ENCODE measurements at regions not wholly inside any gene's neighbourhood (a gene's known extent, or its start where the extent isn't known, plus 50 kb on each side); places are given as distances from the start of the nearest gene placed in this dataset.

GRCh38 chr3:194769020-194769643, 83.4 kb downstream of the FAM43A start:
- H3K9me3 ChIP-seq (ENCODE audit: control insufficient read depth, low read length) = no peaks in the 10 kb centered on the region
- H3K4me1 ChIP-seq (ENCODE audit: control insufficient read depth, insufficient read depth, low read length) = no peaks in the 10 kb centered on the region
- WGBS, 2 experiments = 5% methylated on average over 16 of the region's 16 CpGs
- no peaks in the 10 kb centered on the region for H3K36me3 ChIP-seq (ENCODE audit: control insufficient read depth, insufficient read depth, low read length)
- no peak overlapping the region for H3K27ac ChIP-seq (ENCODE audit: insufficient read depth, low read depth, low read length, poor library complexity, severe bottlenecking)
- peak overlapping the region; percentile 28 for H3K4me3 ChIP-seq (ENCODE audit: insufficient read depth, low read depth, low read length)
- H3K27me3 ChIP-seq (ENCODE audit: control insufficient read depth, insufficient read depth, low read length, poor library complexity, severe bottlenecking) = no peaks in the 10 kb centered on the region

DNA sequence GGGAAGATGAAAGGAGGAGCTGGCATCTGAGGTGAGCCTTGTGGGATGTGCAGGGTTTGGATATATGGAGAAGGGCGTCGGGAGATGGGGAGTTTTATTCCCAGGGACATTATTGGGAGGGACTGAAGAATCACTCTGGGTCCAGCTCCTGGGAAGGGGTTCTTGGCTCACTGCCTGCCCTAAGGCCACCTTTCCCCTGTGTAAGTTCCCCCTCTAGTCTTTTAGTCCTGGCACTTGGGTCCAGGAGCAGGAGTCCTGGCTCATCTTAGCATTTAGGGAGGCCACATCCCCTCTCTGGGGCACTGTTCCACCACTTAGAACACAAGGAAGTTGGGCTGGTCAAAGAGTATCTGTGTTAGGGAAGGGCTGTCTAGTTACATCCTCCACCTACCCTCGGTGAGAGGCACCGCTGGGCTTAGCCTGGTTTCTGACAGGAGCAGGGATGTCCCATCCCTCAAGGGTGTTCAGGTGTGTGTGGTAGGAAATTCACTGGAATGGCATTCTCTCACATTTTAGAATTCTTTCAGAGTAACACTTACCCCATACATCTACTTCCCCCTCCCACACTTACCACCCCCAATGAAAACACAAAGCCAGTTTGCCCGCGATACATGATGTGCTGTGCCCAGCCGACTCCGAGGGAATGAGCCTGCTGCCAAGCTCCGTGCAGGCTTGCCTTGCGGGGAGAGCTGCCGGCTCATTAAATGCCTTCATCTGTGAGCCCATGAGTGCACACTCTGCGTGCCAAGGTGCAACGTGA, 86.7 kb downstream of the FAM43A start:
- no peak overlapping the region for H3K27ac ChIP-seq (ENCODE audit: insufficient read depth, low read depth, low read length, poor library complexity, severe bottlenecking)
- H3K9me3 ChIP-seq (ENCODE audit: control insufficient read depth, low read length) = no peaks in the 10 kb centered on the region
- no peaks in the 10 kb centered on the region for H3K36me3 ChIP-seq (ENCODE audit: control insufficient read depth, insufficient read depth, low read length)
- no peaks in the 10 kb centered on the region for H3K4me1 ChIP-seq (ENCODE audit: control insufficient read depth, insufficient read depth, low read length)
- WGBS, 2 experiments = 93 to 94% methylated on average over 13 of the region's 13 CpGs
- no peak overlapping the region for H3K4me3 ChIP-seq (ENCODE audit: insufficient read depth, low read depth, low read length)
- no peaks in the 10 kb centered on the region for H3K27me3 ChIP-seq (ENCODE audit: control insufficient read depth, insufficient read depth, low read length, poor library complexity, severe bottlenecking)

DNA sequence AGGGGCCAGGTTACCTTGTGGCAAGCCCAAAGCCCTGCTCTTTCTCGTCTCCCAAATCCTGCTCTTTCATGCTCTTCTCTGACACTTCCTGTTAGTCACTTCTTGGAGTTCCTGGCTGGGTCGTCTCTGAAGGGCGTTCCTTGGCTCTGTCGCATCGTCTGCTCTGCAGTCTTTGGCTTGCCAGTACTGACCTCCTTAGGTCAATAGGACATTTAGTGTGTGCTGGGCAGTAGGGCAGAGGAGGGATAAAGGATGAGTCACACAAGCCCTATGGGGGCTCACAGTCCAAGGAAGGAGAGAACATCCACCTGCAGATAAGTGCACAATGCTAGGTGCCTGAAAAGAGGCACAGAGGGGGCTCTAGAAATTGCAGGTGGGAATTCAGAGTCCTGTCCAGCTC, 87.5 kb downstream of the FAM43A start:
- no peaks in the 10 kb centered on the region for H3K27me3 ChIP-seq (ENCODE audit: control insufficient read depth, insufficient read depth, low read length, poor library complexity, severe bottlenecking)
- no peaks in the 10 kb centered on the region for H3K4me1 ChIP-seq (ENCODE audit: control insufficient read depth, insufficient read depth, low read length)
- no peaks in the 10 kb centered on the region for H3K36me3 ChIP-seq (ENCODE audit: control insufficient read depth, insufficient read depth, low read length)
- WGBS, 2 experiments = 73 to 79% methylated on average over 5 of the region's 5 CpGs
- H3K27ac ChIP-seq (ENCODE audit: insufficient read depth, low read depth, low read length, poor library complexity, severe bottlenecking) = no peak overlapping the region
- no peak overlapping the region for H3K4me3 ChIP-seq (ENCODE audit: insufficient read depth, low read depth, low read length)
- H3K9me3 ChIP-seq (ENCODE audit: control insufficient read depth, low read length) = no peaks in the 10 kb centered on the region

- no peaks in the 10 kb centered on the region for H3K9me3 ChIP-seq (ENCODE audit: control insufficient read depth, low read length)
- H3K36me3 ChIP-seq (ENCODE audit: control insufficient read depth, insufficient read depth, low read length) = no peaks in the 10 kb centered on the region
- 92 to 95% methylated on average over 4 to 5 of the region's 5 CpGs for WGBS, 2 experiments
- no peak overlapping the region for H3K27ac ChIP-seq (ENCODE audit: insufficient read depth, low read depth, low read length, poor library complexity, severe bottlenecking)
- no peak overlapping the region for H3K4me3 ChIP-seq (ENCODE audit: insufficient read depth, low read depth, low read length)
- H3K4me1 ChIP-seq (ENCODE audit: control insufficient read depth, insufficient read depth, low read length) = no peaks in the 10 kb centered on the region
- no peaks in the 10 kb centered on the region for H3K27me3 ChIP-seq (ENCODE audit: control insufficient read depth, insufficient read depth, low read length, poor library complexity, severe bottlenecking)
These were observed 88.2 kb downstream of the FAM43A start for GRCh38 chr3:194773771-194774455.

- H3K4me3 ChIP-seq (ENCODE audit: insufficient read depth, low read depth, low read length) = no peak overlapping the region
- WGBS, 2 experiments = 90 to 92% methylated on average over 3 of the region's 3 CpGs
- H3K27me3 ChIP-seq (ENCODE audit: control insufficient read depth, insufficient read depth, low read length, poor library complexity, severe bottlenecking) = no peaks in the 10 kb centered on the region
- no peaks in the 10 kb centered on the region for H3K4me1 ChIP-seq (ENCODE audit: control insufficient read depth, insufficient read depth, low read length)
- H3K36me3 ChIP-seq (ENCODE audit: control insufficient read depth, insufficient read depth, low read length) = no peaks in the 10 kb centered on the region
- H3K27ac ChIP-seq (ENCODE audit: insufficient read depth, low read depth, low read length, poor library complexity, severe bottlenecking) = no peak overlapping the region
- no peaks in the 10 kb centered on the region for H3K9me3 ChIP-seq (ENCODE audit: control insufficient read depth, low read length)
These were observed 89.6 kb downstream of the FAM43A start for GRCh38 chr3:194775266-194775665.

DNA sequence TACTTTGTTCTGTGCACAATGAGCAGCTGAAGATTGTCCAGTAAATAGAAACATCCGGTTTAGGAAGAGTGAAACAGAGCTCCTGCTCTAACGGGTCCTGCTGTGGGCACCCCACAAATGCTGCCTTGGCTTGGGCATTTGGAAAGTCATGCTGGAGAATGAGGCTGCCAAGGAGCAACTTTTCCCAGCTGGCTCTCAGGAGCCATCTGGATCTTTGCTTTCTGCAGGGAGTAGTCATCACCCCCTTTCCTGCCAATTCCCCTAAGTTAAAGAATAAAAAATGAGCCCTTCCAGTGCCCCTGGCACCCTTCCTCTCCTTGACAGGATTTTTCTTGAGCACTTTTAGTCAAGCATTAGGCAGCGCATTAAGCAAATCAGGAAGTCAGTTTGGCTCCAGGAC, 90.0 kb downstream of the FAM43A start:
- Histone ChIP-seq H3K27me3 (ENCODE audit: control insufficient read depth, insufficient read depth, low read length, poor library complexity, severe bottlenecking) (no peaks in the 10 kb centered on the region), H3K36me3 (ENCODE audit: control insufficient read depth, insufficient read depth, low read length) (no peaks in the 10 kb centered on the region), H3K27ac (ENCODE audit: insufficient read depth, low read depth, low read length, poor library complexity, severe bottlenecking) (no peak overlapping the region), H3K4me3 (ENCODE audit: insufficient read depth, low read depth, low read length) (no peak overlapping the region), H3K9me3 (ENCODE audit: control insufficient read depth, low read length) (no peaks in the 10 kb centered on the region), H3K4me1 (ENCODE audit: control insufficient read depth, insufficient read depth, low read length) (no peaks in the 10 kb centered on the region)
- 93 to 97% methylated on average over 3 of the region's 3 CpGs for WGBS, 2 experiments

GRCh38 chr3:194777729-194778128, 92.0 kb downstream of the FAM43A start:
- no peaks in the 10 kb centered on the region for H3K4me1 ChIP-seq (ENCODE audit: control insufficient read depth, insufficient read depth, low read length)
- no peaks in the 10 kb centered on the region for H3K36me3 ChIP-seq (ENCODE audit: control insufficient read depth, insufficient read depth, low read length)
- H3K27me3 ChIP-seq (ENCODE audit: control insufficient read depth, insufficient read depth, low read length, poor library complexity, severe bottlenecking) = no peaks in the 10 kb centered on the region
- WGBS, 2 experiments = 51 to 52% methylated on average over 5 of the region's 5 CpGs
- no peak overlapping the region for H3K4me3 ChIP-seq (ENCODE audit: insufficient read depth, low read depth, low read length)
- no peak overlapping the region for H3K27ac ChIP-seq (ENCODE audit: insufficient read depth, low read depth, low read length, poor library complexity, severe bottlenecking)
- H3K9me3 ChIP-seq (ENCODE audit: control insufficient read depth, low read length) = no peaks in the 10 kb centered on the region

GRCh38 chr3:194779729-194780224, 94.1 kb downstream of the FAM43A start:
- no peaks in the 10 kb centered on the region for H3K9me3 ChIP-seq (ENCODE audit: control insufficient read depth, low read length)
- no peak overlapping the region for H3K27ac ChIP-seq (ENCODE audit: insufficient read depth, low read depth, low read length, poor library complexity, severe bottlenecking)
- H3K4me3 ChIP-seq (ENCODE audit: insufficient read depth, low read depth, low read length) = no peak overlapping the region
- no peaks in the 10 kb centered on the region for H3K27me3 ChIP-seq (ENCODE audit: control insufficient read depth, insufficient read depth, low read length, poor library complexity, severe bottlenecking)
- WGBS, 2 experiments = 88% methylated on average over 4 of the region's 4 CpGs
- H3K36me3 ChIP-seq (ENCODE audit: control insufficient read depth, insufficient read depth, low read length) = no peaks in the 10 kb centered on the region
- peaks cover 3% of the 10 kb centered on the region for H3K4me1 ChIP-seq (ENCODE audit: control insufficient read depth, insufficient read depth, low read length)

DNA sequence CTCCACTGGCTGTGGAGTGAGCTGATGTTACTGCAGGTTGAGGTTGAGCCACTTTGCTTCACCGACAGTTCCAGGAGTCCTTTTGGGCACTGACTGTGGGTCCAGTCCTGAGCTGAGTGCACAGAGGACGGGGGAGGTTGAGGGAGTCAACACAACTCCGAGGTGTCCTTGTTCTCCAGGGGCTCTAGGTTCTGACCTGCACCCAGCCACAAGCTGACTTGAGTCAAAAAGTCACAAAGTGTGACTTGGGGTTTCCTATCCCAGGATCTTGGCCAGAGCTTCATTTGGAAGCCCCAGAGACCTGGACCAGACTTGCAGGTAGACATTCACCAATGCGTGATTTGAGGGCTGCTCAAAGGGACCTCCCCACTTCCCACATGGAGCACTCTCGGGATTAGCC, 95.0 kb downstream of the FAM43A start:
- WGBS, 2 experiments = 93 to 94% methylated on average over 5 of the region's 5 CpGs
- H3K27ac ChIP-seq (ENCODE audit: insufficient read depth, low read depth, low read length, poor library complexity, severe bottlenecking) = no peak overlapping the region
- H3K36me3 ChIP-seq (ENCODE audit: control insufficient read depth, insufficient read depth, low read length) = no peaks in the 10 kb centered on the region
- H3K27me3 ChIP-seq (ENCODE audit: control insufficient read depth, insufficient read depth, low read length, poor library complexity, severe bottlenecking) = no peaks in the 10 kb centered on the region
- H3K4me3 ChIP-seq (ENCODE audit: insufficient read depth, low read depth, low read length) = no peak overlapping the region
- H3K9me3 ChIP-seq (ENCODE audit: control insufficient read depth, low read length) = no peaks in the 10 kb centered on the region
- peaks cover 3% of the 10 kb centered on the region for H3K4me1 ChIP-seq (ENCODE audit: control insufficient read depth, insufficient read depth, low read length)

GRCh38 chr3:194781617-194782016, 95.9 kb downstream of the FAM43A start:
- H3K27me3 ChIP-seq (ENCODE audit: control insufficient read depth, insufficient read depth, low read length, poor library complexity, severe bottlenecking) = no peaks in the 10 kb centered on the region
- H3K4me1 ChIP-seq (ENCODE audit: control insufficient read depth, insufficient read depth, low read length) = peaks cover 3% of the 10 kb centered on the region
- H3K9me3 ChIP-seq (ENCODE audit: control insufficient read depth, low read length) = no peaks in the 10 kb centered on the region
- no peak overlapping the region for H3K27ac ChIP-seq (ENCODE audit: insufficient read depth, low read depth, low read length, poor library complexity, severe bottlenecking)
- 79 to 91% methylated on average over 2 of the region's 2 CpGs for WGBS, 2 experiments
- no peak overlapping the region for H3K4me3 ChIP-seq (ENCODE audit: insufficient read depth, low read depth, low read length)
- H3K36me3 ChIP-seq (ENCODE audit: control insufficient read depth, insufficient read depth, low read length) = no peaks in the 10 kb centered on the region
